ENCODE measurements at regions not wholly inside any gene's neighbourhood (a gene's known extent, or its start where the extent isn't known, plus 50 kb on each side); places are given as distances from the start of the nearest gene placed in this dataset.

DNA sequence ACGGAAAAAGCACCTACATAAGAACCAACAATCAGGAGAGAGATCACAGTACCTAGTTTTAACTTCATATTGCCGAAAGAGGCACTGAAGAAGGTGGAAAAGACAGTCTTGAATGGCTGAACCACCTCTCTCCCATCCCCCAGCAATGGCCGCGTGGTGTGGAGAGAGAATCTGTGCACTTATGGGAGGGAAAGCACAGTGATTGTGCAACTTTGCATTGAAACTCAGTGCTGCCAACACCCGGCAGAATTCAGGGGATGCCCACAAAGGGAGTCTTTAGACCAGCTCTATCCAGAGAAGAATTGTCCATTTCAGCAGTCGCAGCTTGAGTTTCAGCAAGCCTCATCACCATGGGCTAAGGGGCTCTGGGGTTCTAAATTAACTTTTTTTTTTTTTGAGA is 186.3 kb upstream of the USP25 start:
- no peak overlapping the region for H3K27ac ChIP-seq
- H3K4me3 ChIP-seq: no peak overlapping the region

DNA sequence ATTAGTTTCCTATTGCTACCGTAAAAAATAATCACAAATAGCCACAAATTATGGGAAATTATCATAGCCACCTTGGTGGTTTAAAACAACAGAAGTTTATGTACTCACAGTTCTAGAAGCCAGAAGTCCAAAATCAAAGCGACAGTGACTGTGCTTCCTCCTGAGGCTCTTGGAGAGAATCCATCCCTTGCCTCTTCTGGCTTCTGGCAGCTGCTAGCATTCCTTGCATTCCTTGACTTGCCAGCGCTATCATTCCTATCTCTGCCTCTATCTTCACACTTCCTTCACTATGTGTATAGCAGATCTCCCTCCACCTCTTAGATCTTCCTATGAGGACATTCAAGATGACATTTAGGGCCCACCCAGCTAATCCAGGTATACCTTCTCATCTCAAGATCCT is 180.1 kb upstream of the USP25 start:
- Histone ChIP-seq H3K4me3 (no peak overlapping the region), H3K27ac (no peak overlapping the region)

DNA sequence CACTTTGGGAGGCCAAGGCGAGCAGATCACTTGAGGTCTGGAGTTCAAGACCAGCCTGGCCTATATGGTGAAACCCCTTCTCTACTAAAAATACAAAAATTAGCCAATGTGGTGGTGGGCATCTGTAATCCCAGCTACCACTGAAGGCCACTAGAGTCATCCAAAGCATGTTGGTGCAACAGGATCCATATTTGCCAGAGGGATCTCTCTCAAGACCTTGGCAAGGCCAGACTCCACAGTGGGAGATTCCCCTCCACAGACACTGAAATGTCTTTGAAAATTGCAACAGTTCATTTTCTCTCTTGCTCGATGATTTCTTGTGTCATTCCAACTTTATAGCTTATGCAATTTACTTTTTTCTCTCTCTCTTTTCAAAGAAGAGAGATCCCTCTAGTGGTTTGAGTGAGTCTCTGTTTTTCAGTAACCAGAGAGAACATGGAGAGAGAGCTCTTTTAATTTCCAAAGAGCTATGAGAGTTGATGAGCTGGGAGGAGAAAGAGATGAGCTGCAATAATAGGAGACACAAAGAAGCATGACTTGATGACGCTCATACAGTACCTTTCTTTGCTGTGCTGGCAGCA is 176.8 kb upstream of the USP25 start:
- Histone ChIP-seq H3K27ac (no peak overlapping the region), H3K4me3 (no peak overlapping the region)

DNA sequence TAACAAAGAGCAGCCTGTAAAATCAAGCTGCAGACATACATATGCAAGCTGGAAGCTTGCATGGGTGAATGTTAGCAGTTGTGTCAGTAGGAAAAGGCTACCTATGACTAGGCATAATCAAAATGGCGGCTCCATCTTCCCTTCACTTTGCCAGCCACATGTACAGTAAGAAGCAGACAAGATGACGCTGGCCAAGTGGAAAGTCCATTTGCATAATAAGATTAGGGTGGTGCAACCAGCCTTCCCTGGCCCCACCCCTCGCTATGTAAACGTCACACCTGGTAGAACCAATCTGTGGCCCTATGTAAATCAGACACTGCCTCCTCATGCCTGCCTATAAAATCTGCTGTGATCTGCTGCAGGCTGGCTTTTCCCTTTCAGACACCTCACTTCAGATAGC is 171.9 kb upstream of the USP25 start:
- Histone ChIP-seq H3K4me3 (no peak overlapping the region), H3K27ac (no peak overlapping the region)

DNA sequence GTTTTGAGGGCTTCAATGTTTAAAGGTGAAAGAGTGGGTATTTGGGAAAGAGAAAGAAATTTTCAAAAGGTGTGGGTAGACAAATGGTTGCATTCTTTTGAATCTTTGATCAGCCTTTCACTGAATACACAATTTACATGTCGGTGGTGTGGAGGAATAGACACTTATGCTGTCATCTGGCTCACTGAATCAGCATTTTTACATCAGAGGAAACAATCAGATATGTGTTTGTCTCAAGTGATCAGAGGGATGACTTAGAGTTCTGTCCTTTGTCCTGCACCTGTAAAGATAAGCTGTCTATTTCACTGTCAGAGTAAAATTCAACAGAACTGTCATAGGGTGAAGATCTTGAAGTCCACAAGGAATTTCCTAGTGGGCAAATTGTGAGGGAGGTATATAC is 170.9 kb upstream of the USP25 start:
- no peak overlapping the region for H3K27ac ChIP-seq

GRCh38 chr21:15559660-15560059 is 170.1 kb upstream of the USP25 start:
- no peak overlapping the region for H3K27ac ChIP-seq
- no peak overlapping the region for H3K4me3 ChIP-seq

More for the DNA sequence above, 170.9 kb upstream of the USP25 start:
- no peak overlapping the region for H3K4me3 ChIP-seq

GRCh38 chr21:15560383-15561056 is 169.3 kb upstream of the USP25 start:
- Histone ChIP-seq H3K27ac (no peak overlapping the region), H3K4me3 (no peak overlapping the region)

GRCh38 chr21:15562748-15563147 is 167.0 kb upstream of the USP25 start:
- Histone ChIP-seq H3K27ac (no peak overlapping the region), H3K4me3 (no peak overlapping the region)

- H3K4me3 ChIP-seq: no peak overlapping the region
- no peak overlapping the region for H3K27ac ChIP-seq
Measured at GRCh38 chr21:15564907-15565306, 164.9 kb upstream of the USP25 start.

DNA sequence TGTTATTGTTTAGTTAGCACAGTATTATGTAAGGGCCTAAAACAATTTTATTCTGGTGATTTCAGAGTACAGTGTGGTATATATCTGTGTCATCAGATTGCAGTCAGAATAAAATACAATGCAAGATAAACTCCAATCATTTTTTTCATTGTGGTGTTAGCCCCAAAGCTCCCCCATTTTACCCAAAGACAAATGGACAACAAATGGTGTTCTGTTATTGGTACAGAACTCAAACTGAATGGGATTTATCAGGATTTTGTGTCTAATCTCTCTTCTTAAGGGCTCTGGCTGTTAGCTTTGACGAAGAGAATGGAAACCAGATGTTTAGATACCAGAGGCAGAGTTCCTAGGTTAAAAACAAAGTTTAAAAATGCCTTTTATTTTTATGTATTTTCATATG is 163.1 kb upstream of the USP25 start:
- H3K27ac ChIP-seq: no peak overlapping the region
- no peak overlapping the region for H3K4me3 ChIP-seq

DNA sequence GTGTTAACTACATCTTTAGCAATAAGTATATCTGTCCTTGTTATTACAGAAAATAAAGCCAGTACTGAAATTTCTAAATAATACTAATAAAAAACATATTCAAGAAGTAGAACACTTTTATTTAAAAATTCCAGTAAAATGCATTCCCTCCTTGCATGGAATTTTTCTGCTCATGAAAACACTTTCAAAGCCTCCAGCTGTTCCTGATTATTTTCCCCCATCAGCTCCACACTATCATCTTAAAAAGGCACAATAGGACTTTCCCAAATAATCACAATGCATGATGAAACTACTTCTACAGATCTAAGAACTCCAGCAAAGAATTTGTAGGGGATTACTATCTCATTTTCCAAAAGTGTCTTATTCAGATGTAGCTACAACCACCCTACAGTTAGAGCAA is 162.6 kb upstream of the USP25 start:
- no peak overlapping the region for H3K27ac ChIP-seq
- H3K4me3 ChIP-seq: no peak overlapping the region

- H3K4me3 ChIP-seq: no peak overlapping the region
- H3K27ac ChIP-seq: no peak overlapping the region
Measured at GRCh38 chr21:15568516-15568915, 161.3 kb upstream of the USP25 start.

GRCh38 chr21:15586752-15587427 is 142.9 kb upstream of the USP25 start:
- Histone ChIP-seq H3K27ac (no peak overlapping the region), H3K4me3 (no peak overlapping the region)

- no peak overlapping the region for H3K27ac ChIP-seq
- no peak overlapping the region for H3K4me3 ChIP-seq
Measured at GRCh38 chr21:15592271-15592860, 137.4 kb upstream of the USP25 start.

DNA sequence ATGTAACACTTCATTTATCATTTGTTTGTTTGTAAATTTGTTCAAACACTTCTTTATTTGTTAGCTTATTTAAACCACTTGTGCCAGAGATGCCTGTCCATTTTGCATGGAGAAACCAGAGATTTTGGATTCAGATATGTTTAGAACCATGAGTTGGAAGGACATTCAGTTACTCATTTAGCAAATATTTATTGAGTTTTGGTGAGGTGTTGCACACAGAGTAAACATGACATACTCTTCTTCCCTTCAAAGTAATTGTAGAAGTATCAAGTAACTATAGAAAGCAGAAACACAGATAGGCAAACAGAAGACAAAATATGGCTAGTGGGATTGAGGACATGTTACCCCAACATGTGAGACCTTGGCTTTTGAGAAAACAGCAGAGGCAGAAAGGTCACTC is 136.8 kb upstream of the USP25 start:
- no peak overlapping the region for H3K4me3 ChIP-seq

DNA sequence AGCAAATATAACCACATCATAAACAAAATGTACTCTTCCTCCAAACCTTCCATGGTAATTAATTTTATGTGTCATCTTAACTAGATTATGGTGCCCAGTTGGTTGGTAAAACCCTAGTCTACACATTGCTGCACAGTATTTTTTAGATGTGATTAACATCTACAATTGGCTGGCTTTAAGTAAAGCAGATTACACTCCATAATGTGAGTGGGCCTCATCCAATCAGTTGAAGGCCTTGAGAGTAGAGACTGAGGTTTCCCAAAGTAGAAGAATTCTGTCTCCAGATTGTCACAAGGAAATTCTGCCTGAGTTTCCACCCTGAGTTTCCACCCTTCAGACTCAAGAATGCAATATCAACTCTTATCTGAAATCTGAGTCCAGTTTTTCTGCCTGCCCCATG is 128.4 kb upstream of the USP25 start:
- no peak overlapping the region for H3K27ac ChIP-seq
- H3K4me3 ChIP-seq: no peak overlapping the region

More for the DNA sequence above, 136.8 kb upstream of the USP25 start:
- no peak overlapping the region for H3K27ac ChIP-seq

DNA sequence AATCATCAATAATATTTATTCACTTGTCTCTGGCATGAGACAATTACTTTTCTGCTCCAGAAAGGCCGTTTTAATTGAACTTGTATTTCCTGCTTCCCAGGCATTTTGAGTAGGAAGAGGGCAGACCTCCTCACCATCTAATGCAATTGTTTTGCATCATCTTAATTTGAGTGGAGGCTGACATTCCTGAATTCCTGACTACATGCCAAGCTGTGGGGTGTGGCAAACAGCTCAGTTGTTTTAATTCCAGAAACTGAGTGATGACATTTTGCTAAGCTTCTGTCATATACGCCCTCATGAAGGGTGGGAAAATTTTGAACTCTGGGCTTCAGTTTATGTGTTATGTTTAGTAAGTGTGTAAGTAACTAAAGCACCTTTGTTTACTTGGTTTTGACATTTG is 125.4 kb upstream of the USP25 start:
- H3K27ac ChIP-seq: no peak overlapping the region
- H3K4me3 ChIP-seq: no peak overlapping the region

DNA sequence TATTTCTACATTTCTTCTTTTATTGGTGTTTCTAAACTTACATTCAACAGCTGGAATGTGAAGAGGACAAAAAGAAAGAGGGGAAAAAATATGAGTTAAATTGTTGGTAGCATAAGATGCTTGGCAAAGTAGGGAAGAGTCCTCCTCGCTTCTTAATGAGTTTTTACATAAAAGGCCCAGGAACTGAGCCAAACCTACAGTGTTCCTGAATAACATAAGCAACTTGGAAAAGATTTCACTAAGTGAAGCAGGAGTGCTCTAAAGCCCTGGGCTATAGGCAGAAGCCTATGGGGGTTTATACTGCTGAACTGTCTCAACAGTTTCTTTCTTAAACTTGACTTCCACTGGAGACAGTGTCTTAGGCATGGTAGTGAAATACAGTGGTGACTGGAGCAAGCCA is 115.0 kb upstream of the USP25 start:
- H3K4me3 ChIP-seq: no peak overlapping the region
- no peak overlapping the region for H3K27ac ChIP-seq

- H3K4me3 ChIP-seq: no peak overlapping the region
- no peak overlapping the region for H3K27ac ChIP-seq
Measured at GRCh38 chr21:15616864-15617574, 112.8 kb upstream of the USP25 start.

DNA sequence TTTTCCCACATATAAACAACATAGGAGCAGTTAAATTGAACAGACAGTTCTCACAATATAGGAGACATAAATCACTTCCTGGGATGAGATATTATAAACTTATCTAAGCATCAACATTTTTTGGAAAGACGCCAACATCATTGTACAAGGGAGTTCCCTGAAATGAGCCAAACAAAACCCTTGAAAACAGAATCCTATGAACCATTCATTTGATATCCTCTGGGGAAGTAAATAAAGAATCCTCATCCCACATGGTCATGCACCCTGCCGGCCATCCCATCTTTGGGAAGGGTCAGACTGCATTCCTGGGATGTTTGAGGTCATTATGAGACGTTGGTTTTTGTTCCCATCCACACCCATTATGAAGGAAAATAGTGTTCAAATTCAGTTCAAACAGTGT is 111.8 kb upstream of the USP25 start:
- no peak overlapping the region for H3K27ac ChIP-seq

More for the DNA sequence above, 111.8 kb upstream of the USP25 start:
- no peak overlapping the region for H3K4me3 ChIP-seq
